GM12864 (cell line): ENCODE measurements at regions not wholly inside any gene's neighbourhood (a gene's known extent, or its start where the extent isn't known, plus 50 kb on each side); places are given as distances from the start of the nearest gene placed in this dataset.

Experiments used
- DNase-seq: peaks from one replicate; pipeline ENCODE4 v3.0.0-alpha.2; 2011; ENCODE audit warnings: low read depth
- H3K4me3 ChIP-seq: 2 replicates; pipeline ENCODE4 v1.5.1; 2011; ENCODE audit warnings: mild to moderate bottlenecking, low read depth, low read length, control low read depth
- CTCF ChIP-seq: IDR thresholded peaks from 2 replicates; pipeline ENCODE4 v1.5.1; 2011; ENCODE audit warnings: low read depth, mild to moderate bottlenecking, moderate library complexity, low read length, control low read depth, inconsistent platforms; ENCODE audit errors: missing control alignments

GRCh38 chr11:33564856-33565453, 135.7 kb downstream of the C11orf91 start:
- TF ChIP-seq CTCF, result no peak
- no peak for DNase-seq
- H3K4me3 ChIP-seq, result no peak overlapping the region

GRCh38 chr11:33560729-33561128, 139.9 kb downstream of the C11orf91 start:
- H3K4me3 ChIP-seq, result no peak overlapping the region
- no peak for TF ChIP-seq CTCF
- DNase-seq, result no peak

GRCh38 chr11:33559567-33559966, 141.1 kb downstream of the C11orf91 start:
- TF ChIP-seq CTCF, result no peak
- no peak overlapping the region for H3K4me3 ChIP-seq
- no peak for DNase-seq

GRCh38 chr11:33558097-33558496, 142.5 kb downstream of the C11orf91 start:
- no peak for TF ChIP-seq CTCF
- H3K4me3 ChIP-seq, result no peak overlapping the region
- no peak for DNase-seq

GRCh38 chr11:33557201-33557600, 143.4 kb downstream of the C11orf91 start:
- no peak for DNase-seq
- no peak overlapping the region for H3K4me3 ChIP-seq
- TF ChIP-seq CTCF, result no peak

GRCh38 chr11:33554219-33554618, 146.4 kb downstream of the C11orf91 start:
- no peak for TF ChIP-seq CTCF
- DNase-seq, result no peak

GRCh38 chr11:33553486-33553885, 147.1 kb downstream of the C11orf91 start:
- no peak for TF ChIP-seq CTCF
- no peak overlapping the region for H3K4me3 ChIP-seq
- DNase-seq, result no peak

More at GRCh38 chr11:33554219-33554618, 146.4 kb downstream of the C11orf91 start:
- H3K4me3 ChIP-seq, result no peak overlapping the region
